H1 (cell line): ENCODE measurements at regions not wholly inside any gene's neighbourhood (a gene's known extent, or its start where the extent isn't known, plus 50 kb on each side); places are given as distances from the start of the nearest gene placed in this dataset.
"Not testable (repeated sequence)": the region's sequence is repeated elsewhere in the genome, so short reads cannot be mapped to it uniquely, and the experiment has no call there.

ENCODE experiments used
- BACH1 ChIP-seq: IDR thresholded peaks from 2 replicates; pipeline ENCODE4 v1.6.1; 2012; ENCODE audit warnings: low read length, improper control_type of control experiment
- BCL11A ChIP-seq, 2 experiments: IDR thresholded peaks; one replicate each; pipeline ENCODE4 v1.6.1; 2011; ENCODE audit warnings: low read depth in 2 of 2, low read length in 2 of 2, mild to moderate bottlenecking in 2 of 2
- CREB1 ChIP-seq: IDR thresholded peaks from 2 replicates; pipeline ENCODE4 v1.6.1; 2012; ENCODE audit warnings: inconsistent platforms
- EP300 ChIP-seq, 2 experiments: IDR thresholded peaks; 1 replicate in 1 of 2; 2 replicates in 1 of 2; pipeline ENCODE4 v1.6.1; 2011 to 2012; ENCODE audit warnings: low read depth in 2 of 2, low read length in 2 of 2, mild to moderate bottlenecking in 2 of 2, borderline replicate concordance in 1 of 2, inconsistent platforms in 1 of 2, moderate library complexity in 1 of 2
- EZH2 ChIP-seq: fragments of 200-600 bp; sonication (generic); IDR thresholded peaks from 2 replicates; pipeline ENCODE4 v1.7.1; 2012; ENCODE audit warnings: low read depth, mild to moderate bottlenecking, moderate library complexity, low read length, inconsistent platforms; ENCODE audit not compliant: severe bottlenecking
- FOSL1 ChIP-seq: IDR thresholded peaks from 2 replicates; pipeline ENCODE4 v1.6.1; 2011; ENCODE audit warnings: mild to moderate bottlenecking, low read depth, low read length, moderate library complexity; ENCODE audit not compliant: insufficient read depth
- POLR2A ChIP-seq, 2 experiments: IDR thresholded peaks; 1 replicate in 1 of 2; 2 replicates in 1 of 2; pipeline ENCODE4 v1.6.1; 2011; ENCODE audit warnings: low read depth in 2 of 2, low read length in 2 of 2, mild to moderate bottlenecking in 2 of 2; ENCODE audit errors: control extremely low read depth in 1 of 2
- POLR2AphosphoS5 ChIP-seq: IDR thresholded peaks from 2 replicates; pipeline ENCODE4 v1.6.1; 2011; ENCODE audit warnings: low read depth, low read length
- POU5F1 ChIP-seq: IDR thresholded peaks from 2 replicates; pipeline ENCODE4 v1.6.1; 2011; ENCODE audit warnings: low read depth, mild to moderate bottlenecking, low read length, moderate library complexity
- TF ChIP-seq, protein P1 (sequence below), 3 experiments: IDR thresholded peaks; 1 replicate in 2 of 3; 2 replicates in 1 of 3; pipeline versions ENCODE4 v1.5.1 to v1.6.1; 2011; ENCODE audit warnings: low read length in 3 of 3, mild to moderate bottlenecking in 3 of 3, inconsistent platforms in 2 of 3, low read depth in 1 of 3, moderate library complexity in 1 of 3; ENCODE audit not compliant: insufficient read depth in 1 of 3; ENCODE audit errors: control extremely low read depth in 1 of 3

DNA sequence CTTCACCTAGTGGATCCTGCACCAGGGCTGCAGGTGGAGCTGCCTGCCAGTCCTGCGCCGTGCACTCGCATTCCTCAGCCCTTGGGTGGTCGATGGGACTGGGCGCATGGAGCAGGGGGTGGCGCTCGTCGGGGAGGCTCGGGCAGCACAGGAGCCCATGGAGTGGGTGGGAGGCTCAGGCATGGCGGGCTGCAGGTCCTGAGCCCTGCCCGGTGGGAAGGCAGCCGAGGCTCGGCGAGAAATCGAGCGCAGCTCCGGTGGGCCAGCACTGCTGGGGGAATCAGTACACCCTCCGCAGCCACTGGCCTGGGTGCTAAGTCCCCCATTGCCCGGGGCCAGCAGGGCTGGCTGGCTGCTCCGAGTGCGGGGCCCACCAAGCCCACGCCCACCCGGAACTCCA is 182.2 kb upstream of the LHX8 start:
- TF ChIP-seq POLR2A (IDR thresholded peaks at IDR 0.05; ENCODE audit: control extremely low read depth in 1 of 2, low read depth in 2 of 2, low read length in 2 of 2); POU5F1; EZH2; BCL11A (IDR thresholded peaks at IDR 0.05; ENCODE audit: low read depth in 2 of 2, low read length in 2 of 2); POLR2AphosphoS5; CREB1; FOSL1; EP300 (IDR thresholded peaks at IDR 0.05; ENCODE audit: borderline replicate concordance in 1 of 2, low read depth in 2 of 2, low read length in 2 of 2); BACH1: not testable (repeated sequence)
- TF ChIP-seq, protein P1, sequence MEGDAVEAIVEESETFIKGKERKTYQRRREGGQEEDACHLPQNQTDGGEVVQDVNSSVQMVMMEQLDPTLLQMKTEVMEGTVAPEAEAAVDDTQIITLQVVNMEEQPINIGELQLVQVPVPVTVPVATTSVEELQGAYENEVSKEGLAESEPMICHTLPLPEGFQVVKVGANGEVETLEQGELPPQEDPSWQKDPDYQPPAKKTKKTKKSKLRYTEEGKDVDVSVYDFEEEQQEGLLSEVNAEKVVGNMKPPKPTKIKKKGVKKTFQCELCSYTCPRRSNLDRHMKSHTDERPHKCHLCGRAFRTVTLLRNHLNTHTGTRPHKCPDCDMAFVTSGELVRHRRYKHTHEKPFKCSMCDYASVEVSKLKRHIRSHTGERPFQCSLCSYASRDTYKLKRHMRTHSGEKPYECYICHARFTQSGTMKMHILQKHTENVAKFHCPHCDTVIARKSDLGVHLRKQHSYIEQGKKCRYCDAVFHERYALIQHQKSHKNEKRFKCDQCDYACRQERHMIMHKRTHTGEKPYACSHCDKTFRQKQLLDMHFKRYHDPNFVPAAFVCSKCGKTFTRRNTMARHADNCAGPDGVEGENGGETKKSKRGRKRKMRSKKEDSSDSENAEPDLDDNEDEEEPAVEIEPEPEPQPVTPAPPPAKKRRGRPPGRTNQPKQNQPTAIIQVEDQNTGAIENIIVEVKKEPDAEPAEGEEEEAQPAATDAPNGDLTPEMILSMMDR (IDR thresholded peaks at IDR 0.05; ENCODE audit: control extremely low read depth in 1 of 3, insufficient read depth in 1 of 3, low read depth in 1 of 3, low read length in 3 of 3), result not testable (repeated sequence)
